ENCODE measurements at regions not wholly inside any gene's neighbourhood (a gene's known extent, or its start where the extent isn't known, plus 50 kb on each side); places are given as distances from the start of the nearest gene placed in this dataset.

GRCh38 chr9:21598749-21599148 is 116.6 kb upstream of the IFNE start:
- Histone ChIP-seq H3K36me3 (ENCODE audit: low read depth) (no peaks in the 10 kb centered on the region), H3K27ac (ENCODE audit: poor library complexity, severe bottlenecking) (no peak overlapping the region), H3K9me3 (ENCODE audit: severe bottlenecking) (no peaks in the 10 kb centered on the region), H3K4me3 (ENCODE audit: severe bottlenecking) (no peak overlapping the region), H3K4me1 (ENCODE audit: insufficient read depth, poor library complexity, severe bottlenecking) (no peaks in the 10 kb centered on the region), H3K27me3 (ENCODE audit: insufficient read depth, poor library complexity, severe bottlenecking) (no peaks in the 10 kb centered on the region)
- ATAC-seq (ENCODE audit: low read depth) (no peak), DNase-seq (ENCODE audit: low spot score) (no peak)
- TF ChIP-seq, protein P1, sequence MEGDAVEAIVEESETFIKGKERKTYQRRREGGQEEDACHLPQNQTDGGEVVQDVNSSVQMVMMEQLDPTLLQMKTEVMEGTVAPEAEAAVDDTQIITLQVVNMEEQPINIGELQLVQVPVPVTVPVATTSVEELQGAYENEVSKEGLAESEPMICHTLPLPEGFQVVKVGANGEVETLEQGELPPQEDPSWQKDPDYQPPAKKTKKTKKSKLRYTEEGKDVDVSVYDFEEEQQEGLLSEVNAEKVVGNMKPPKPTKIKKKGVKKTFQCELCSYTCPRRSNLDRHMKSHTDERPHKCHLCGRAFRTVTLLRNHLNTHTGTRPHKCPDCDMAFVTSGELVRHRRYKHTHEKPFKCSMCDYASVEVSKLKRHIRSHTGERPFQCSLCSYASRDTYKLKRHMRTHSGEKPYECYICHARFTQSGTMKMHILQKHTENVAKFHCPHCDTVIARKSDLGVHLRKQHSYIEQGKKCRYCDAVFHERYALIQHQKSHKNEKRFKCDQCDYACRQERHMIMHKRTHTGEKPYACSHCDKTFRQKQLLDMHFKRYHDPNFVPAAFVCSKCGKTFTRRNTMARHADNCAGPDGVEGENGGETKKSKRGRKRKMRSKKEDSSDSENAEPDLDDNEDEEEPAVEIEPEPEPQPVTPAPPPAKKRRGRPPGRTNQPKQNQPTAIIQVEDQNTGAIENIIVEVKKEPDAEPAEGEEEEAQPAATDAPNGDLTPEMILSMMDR (IDR thresholded peaks at IDR 0.05; ENCODE audit: poor library complexity, severe bottlenecking): no peak

- H3K4me3 ChIP-seq (ENCODE audit: severe bottlenecking): no peak overlapping the region
- H3K36me3 ChIP-seq (ENCODE audit: low read depth): no peaks in the 10 kb centered on the region
- H3K27ac ChIP-seq (ENCODE audit: poor library complexity, severe bottlenecking): peak overlapping the region; percentile 38
- H3K4me1 ChIP-seq (ENCODE audit: insufficient read depth, poor library complexity, severe bottlenecking): no peaks in the 10 kb centered on the region
- H3K27me3 ChIP-seq (ENCODE audit: insufficient read depth, poor library complexity, severe bottlenecking): no peaks in the 10 kb centered on the region
- H3K9me3 ChIP-seq (ENCODE audit: severe bottlenecking): no peaks in the 10 kb centered on the region
- DNase-seq (ENCODE audit: low spot score) (no peak), ATAC-seq (ENCODE audit: low read depth) (no peak)
- TF ChIP-seq, protein P1 (IDR thresholded peaks at IDR 0.05; ENCODE audit: poor library complexity, severe bottlenecking): no peak
Observed at GRCh38 chr9:21605489-21605931, 123.4 kb upstream of the IFNE start.

GRCh38 chr9:21607576-21607975 is 125.5 kb upstream of the IFNE start:
- Histone ChIP-seq H3K4me1 (ENCODE audit: insufficient read depth, poor library complexity, severe bottlenecking) (peaks cover 16% of the 10 kb centered on the region), H3K4me3 (ENCODE audit: severe bottlenecking) (no peak overlapping the region), H3K27me3 (ENCODE audit: insufficient read depth, poor library complexity, severe bottlenecking) (no peaks in the 10 kb centered on the region), H3K27ac (ENCODE audit: poor library complexity, severe bottlenecking) (no peak overlapping the region), H3K9me3 (ENCODE audit: severe bottlenecking) (no peaks in the 10 kb centered on the region), H3K36me3 (ENCODE audit: low read depth) (no peaks in the 10 kb centered on the region)
- DNase-seq (ENCODE audit: low spot score): no peak
- TF ChIP-seq, protein P1 (IDR thresholded peaks at IDR 0.05; ENCODE audit: poor library complexity, severe bottlenecking): no peak
- no peak for ATAC-seq (ENCODE audit: low read depth)

DNA sequence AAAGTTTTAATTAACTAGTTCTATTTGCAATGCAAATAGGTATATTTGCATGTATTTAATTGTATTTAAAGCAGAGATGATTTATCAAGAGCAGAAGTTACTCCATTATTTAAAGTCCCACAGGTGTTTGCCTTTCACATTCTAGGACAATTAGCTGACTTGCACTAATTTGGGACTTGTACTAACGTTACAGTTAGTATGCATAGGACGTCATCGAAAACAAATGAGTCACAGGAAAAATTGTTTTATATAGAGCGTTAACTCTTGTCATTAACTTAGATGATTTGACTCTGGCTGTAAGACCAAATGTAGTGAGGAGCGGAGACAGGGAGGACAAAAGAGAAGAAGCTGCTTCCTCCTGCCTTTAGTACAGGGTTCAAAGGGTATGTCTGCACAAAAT is 126.1 kb upstream of the IFNE start:
- no peak for ATAC-seq (ENCODE audit: low read depth)
- DNase-seq (ENCODE audit: low spot score): no peak
- Histone ChIP-seq H3K9me3 (ENCODE audit: severe bottlenecking) (no peaks in the 10 kb centered on the region), H3K27me3 (ENCODE audit: insufficient read depth, poor library complexity, severe bottlenecking) (no peaks in the 10 kb centered on the region), H3K4me1 (ENCODE audit: insufficient read depth, poor library complexity, severe bottlenecking) (peaks cover 16% of the 10 kb centered on the region), H3K4me3 (ENCODE audit: severe bottlenecking) (no peak overlapping the region), H3K36me3 (ENCODE audit: low read depth) (no peaks in the 10 kb centered on the region), H3K27ac (ENCODE audit: poor library complexity, severe bottlenecking) (no peak overlapping the region)
- TF ChIP-seq, protein P1 (IDR thresholded peaks at IDR 0.05; ENCODE audit: poor library complexity, severe bottlenecking): no peak

DNA sequence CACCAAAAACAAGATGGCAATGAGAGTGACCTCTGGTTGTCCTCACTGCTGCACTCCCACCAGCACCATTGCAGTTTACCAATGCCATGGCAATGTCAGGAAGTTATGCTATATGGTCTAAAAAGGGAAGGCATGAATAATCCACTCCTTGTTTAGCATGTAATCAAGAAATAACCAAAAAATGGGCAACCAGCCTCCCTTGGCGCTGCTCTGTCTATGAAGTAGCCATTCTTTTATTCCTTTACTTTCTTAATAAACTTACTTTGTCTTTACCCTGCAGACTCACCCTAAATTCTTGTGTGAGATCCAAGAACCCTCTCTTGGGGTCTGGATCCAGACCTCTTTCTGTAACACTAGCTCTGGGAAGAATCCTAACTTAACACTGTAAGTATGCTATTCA is 127.4 kb upstream of the IFNE start:
- Histone ChIP-seq H3K27me3 (ENCODE audit: insufficient read depth, poor library complexity, severe bottlenecking) (no peaks in the 10 kb centered on the region), H3K4me1 (ENCODE audit: insufficient read depth, poor library complexity, severe bottlenecking) (peaks cover 24% of the 10 kb centered on the region), H3K36me3 (ENCODE audit: low read depth) (no peaks in the 10 kb centered on the region), H3K4me3 (ENCODE audit: severe bottlenecking) (no peak overlapping the region), H3K9me3 (ENCODE audit: severe bottlenecking) (no peaks in the 10 kb centered on the region), H3K27ac (ENCODE audit: poor library complexity, severe bottlenecking) (peak overlapping the region; percentile 90)
- TF ChIP-seq, protein P1 (IDR thresholded peaks at IDR 0.05; ENCODE audit: poor library complexity, severe bottlenecking): no peak
- DNase-seq (ENCODE audit: low spot score): no peak
- ATAC-seq (ENCODE audit: low read depth): no peak
